AG20443 (cell line): ENCODE measurements at regions not wholly inside any gene's neighbourhood (a gene's known extent, or its start where the extent isn't known, plus 50 kb on each side); places are given as distances from the start of the nearest gene placed in this dataset.
"Not testable (repeated sequence)": the region's sequence is repeated elsewhere in the genome, so short reads cannot be mapped to it uniquely, and the experiment has no call there.

ENCODE experiments used
- DNase-seq: peaks from one replicate; pipeline ENCODE4 v3.0.0; 2012; ENCODE audit warnings: low spot score, mixed read lengths

DNA sequence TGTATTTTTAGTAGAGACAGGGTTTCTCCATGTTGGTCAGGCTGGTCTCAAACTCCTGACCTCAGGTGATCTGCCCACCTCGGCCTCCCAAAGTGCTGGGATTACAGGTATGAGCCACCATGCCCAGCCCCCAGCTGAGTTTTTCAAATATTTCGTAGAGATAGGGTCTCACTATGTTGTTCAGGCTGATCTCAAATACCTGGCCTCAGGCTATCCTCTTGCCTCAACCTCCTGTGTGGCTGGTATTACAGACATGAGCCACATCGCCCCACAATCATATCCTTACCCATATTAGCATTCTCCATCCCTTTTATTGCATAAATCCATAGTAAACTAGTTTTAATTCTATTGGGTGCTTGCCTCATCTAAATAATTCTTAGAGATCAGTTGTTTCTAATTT is 157.6 kb upstream of the HEY2 start:
- DNase-seq, result not testable (repeated sequence)

DNA sequence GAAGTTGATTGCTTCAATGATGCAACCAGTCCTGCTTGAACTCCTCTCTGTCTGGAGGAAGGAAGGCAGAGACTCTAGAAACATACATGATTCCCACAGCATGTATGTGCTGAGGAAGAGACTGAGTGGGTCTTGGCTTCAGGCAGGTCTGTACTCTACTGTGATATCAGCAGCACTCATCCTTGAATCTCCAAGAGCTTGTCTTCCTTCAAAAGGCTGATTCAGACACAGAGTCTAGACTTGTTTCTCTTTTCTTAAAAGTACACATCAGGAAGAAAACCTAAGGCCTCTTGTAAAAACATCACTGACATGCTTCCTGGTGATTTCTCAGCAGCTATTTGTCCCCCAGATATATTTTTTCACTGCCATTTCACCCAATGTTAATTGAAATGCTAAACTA is 155.7 kb upstream of the HEY2 start:
- DNase-seq, result no peak

- DNase-seq, result no peak
These were observed 153.4 kb upstream of the HEY2 start for GRCh38 chr6:125596020-125596419.

DNA sequence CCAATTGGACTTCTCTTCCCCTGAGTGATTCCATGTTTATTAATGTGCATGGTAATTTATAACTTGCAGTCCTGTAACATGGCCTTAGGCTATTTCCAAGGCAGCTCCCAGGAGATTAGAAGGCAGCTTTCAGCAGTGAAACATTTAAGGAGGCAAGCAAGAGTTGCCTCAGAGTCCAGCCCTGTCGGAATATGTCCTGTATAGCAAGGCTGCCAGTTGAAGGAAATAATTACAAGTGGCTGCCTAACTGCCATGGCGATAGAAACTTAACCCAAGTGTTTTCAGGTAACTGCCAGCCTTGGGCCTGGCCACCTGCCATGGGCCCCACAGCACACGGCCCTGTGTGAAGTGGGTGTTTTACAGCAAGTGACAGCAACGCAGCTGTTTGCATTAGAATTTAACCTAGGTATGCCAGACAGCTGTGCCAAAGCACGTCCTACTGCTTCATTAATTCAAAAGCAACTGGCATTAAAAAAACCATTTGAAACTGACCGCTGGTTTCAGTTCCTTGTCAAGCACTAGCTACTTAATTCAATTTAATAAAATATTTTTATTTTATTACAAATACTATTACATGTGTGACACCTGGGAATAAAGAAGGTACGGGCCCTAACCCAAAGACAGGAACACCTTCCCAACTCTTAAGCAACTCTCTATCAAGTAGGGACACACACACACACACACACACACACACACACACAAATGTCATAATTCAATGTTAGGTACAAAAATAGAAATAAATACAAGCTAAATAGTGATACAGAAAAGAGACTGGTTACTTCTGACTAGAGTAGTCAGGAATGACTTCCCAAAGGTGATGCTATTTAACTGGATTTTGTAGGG is 151.8 kb upstream of the HEY2 start:
- no peak for DNase-seq

- DNase-seq, result peak; percentile 72
These were observed 151.0 kb upstream of the HEY2 start for GRCh38 chr6:125598422-125598821.

GRCh38 chr6:125604257-125604656 is 145.2 kb upstream of the HEY2 start:
- no peak for DNase-seq

GRCh38 chr6:125611573-125612344 is 137.7 kb upstream of the HEY2 start:
- DNase-seq, result peak; percentile 24

GRCh38 chr6:125612345-125612846 is 137.0 kb upstream of the HEY2 start:
- no peak for DNase-seq

- DNase-seq, result no peak
These were observed 130.8 kb upstream of the HEY2 start for GRCh38 chr6:125618629-125619028.

- DNase-seq, result no peak
These were observed 126.3 kb upstream of the HEY2 start for GRCh38 chr6:125623085-125623484.

GRCh38 chr6:125631165-125631564 is 118.3 kb upstream of the HEY2 start:
- no peak for DNase-seq

DNA sequence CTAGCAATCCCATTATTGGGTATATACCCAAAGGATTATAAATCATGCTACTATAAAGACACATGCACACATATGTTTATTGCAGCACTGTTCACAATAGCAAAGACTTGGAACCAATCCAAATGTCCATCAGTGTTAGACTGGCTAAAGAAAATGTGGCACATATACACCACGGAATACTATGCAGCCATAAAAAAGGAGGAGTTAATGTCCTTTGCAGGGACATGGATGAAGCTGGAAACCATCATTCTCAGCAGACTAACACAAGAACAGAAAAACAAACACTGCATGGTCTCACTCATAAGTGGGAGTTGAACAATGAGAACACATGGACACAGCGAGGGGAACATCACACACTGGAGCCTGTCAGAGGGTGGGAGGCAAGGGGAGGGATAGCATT is 113.4 kb upstream of the HEY2 start:
- not testable (repeated sequence) for DNase-seq

DNA sequence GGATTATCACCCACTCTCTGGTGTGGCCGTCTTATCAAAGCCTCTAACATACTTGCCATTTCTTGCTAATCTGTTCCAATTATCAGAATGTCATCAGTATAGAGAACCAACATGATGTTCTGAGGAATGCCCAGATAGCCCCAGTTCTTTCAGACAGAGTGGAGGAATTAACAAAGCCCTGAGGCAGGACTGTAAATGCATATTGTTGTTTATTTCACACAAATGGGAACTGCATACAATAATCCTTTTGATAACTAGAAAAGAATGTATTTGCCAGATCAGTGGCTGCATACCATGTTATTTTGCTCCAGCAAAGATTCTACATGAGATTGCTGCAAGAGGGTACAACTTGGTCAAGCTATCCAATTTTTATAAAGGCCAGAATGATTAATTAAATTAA is 112.8 kb upstream of the HEY2 start:
- no peak for DNase-seq

GRCh38 chr6:125637207-125637606 is 112.2 kb upstream of the HEY2 start:
- DNase-seq, result no peak

DNA sequence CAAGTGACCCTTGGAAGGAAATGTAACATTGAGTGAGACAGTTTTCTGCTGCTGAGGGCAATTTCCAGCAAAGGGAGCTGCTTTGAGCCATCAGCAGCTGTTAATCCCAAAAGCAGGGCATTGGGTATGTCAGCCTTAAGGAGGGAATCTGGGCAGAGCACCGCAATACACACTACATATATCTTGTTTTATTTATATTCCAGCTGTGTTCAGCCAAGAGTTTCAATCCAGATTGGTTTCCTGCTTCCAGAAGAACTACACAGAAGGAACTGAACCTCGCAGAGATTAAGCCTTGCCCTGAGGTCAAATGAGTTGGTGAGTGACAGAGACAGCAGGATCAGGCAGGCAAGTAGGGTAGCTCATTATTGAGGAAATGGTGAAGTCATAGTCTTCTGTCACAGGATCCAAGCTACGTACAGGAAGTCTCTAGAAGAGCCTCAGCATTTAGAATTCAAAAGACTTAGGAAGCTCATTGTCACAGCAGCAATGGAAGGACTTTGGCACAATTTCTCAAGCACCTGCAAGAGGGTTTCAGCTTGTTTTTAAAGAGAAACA is 109.9 kb upstream of the HEY2 start:
- DNase-seq, result no peak

DNA sequence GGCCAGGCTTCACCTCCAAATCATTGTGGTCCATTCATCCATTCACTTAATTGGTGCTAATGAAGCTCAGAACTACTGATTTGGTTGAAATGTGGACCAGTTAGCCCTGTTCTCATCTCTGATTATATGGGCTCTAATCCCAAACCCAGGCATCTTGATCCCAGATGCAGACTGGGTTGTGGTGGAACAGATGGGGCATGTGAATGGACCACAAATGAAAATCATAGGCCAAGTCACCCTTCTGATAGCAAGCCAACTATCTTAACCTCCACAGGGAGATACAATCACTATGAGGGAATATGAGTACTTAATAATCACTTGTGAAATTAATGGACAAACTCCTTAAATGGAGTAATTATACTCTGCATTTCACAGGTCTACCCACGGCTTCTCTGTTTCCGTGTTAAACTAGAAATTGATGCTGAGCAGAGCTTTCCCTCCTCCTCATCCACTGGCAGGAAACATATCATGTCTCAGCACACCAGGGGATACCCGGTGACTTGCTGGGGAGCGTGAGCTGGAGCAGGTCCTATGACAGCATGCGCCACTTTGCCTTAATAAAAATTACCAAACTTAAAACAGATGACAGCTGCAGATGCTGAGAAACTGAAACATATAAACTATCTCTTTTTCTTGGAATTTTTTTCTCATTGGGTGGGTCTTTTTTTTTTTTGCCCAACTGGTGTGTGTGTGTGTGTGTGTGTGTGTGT is 108.8 kb upstream of the HEY2 start:
- no peak for DNase-seq

- not testable (repeated sequence) for DNase-seq
These were observed 105.3 kb upstream of the HEY2 start for GRCh38 chr6:125643967-125644661.

GRCh38 chr6:125647391-125647790 is 102.0 kb upstream of the HEY2 start:
- DNase-seq, result no peak

DNA sequence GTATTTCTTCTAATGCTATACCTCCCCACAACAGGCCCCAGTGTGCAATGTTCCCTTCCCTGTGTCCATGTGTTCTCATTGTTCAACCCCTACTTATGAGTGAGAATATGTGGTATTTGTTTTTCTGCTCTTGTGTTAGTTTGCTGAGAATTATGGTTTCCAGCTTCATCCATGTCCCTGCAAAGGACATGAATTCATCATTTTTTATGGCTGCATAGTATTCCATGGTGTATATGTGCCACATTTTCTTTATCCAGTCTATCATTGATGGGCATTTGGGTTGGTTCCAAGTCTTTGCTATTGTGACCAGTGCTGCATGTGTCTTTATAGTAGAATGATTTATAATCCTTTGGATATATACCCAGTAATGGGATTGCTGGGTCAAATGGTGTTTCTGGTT is 95.7 kb upstream of the HEY2 start:
- not testable (repeated sequence) for DNase-seq

- no peak for DNase-seq
These were observed 93.9 kb upstream of the HEY2 start for GRCh38 chr6:125655511-125655910.

GRCh38 chr6:125656287-125656870 is 93.1 kb upstream of the HEY2 start:
- DNase-seq, result no peak
